Neural progenitor cell (in vitro differentiated cells): ENCODE measurements at regions not wholly inside any gene's neighbourhood (a gene's known extent, or its start where the extent isn't known, plus 50 kb on each side); places are given as distances from the start of the nearest gene placed in this dataset.
"Not testable (repeated sequence)": the region's sequence is repeated elsewhere in the genome, so short reads cannot be mapped to it uniquely, and the experiment has no call there.

Experiments used
- DNase-seq: peaks from one replicate; pipeline ENCODE4 v3.0.0-alpha.2; 2016; ENCODE audit warnings: low spot score
- H2AFZ ChIP-seq: fragments of 200-600 bp; sonication (generic); replicated peaks from 2 replicates; pipeline ENCODE4 v1.6.1; 2016; ENCODE audit warnings: antibody characterized with exemption
- H3F3A ChIP-seq: fragments of 200-600 bp; sonication (generic); 2 replicates; pipeline ENCODE4 v1.6.1; 2016; ENCODE audit warnings: antibody characterized with exemption, low read depth
- H3K27ac ChIP-seq: fragments of 200-600 bp; sonication (generic); 2 replicates; pipeline ENCODE4 v1.5.1; 2016; ENCODE audit warnings: mild to moderate bottlenecking
- H3K27me3 ChIP-seq: fragments of 200-600 bp; sonication (generic); 2 replicates; pipeline ENCODE4 v1.6.1; 2016; ENCODE audit warnings: mild to moderate bottlenecking, moderate library complexity
- H3K36me3 ChIP-seq: fragments of 200-600 bp; sonication (generic); 2 replicates; pipeline ENCODE4 v1.5.1; 2016
- H3K4me1 ChIP-seq: fragments of 200-600 bp; sonication (generic); 2 replicates; pipeline ENCODE4 v1.6.1; 2016; ENCODE audit warnings: mixed run types
- H3K4me2 ChIP-seq: fragments of 200-600 bp; sonication (generic); 2 replicates; pipeline ENCODE4 v1.6.1; 2016
- H3K4me3 ChIP-seq: fragments of 200-600 bp; sonication (generic); 2 replicates; pipeline ENCODE4 v1.5.1; 2016
- H3K79me2 ChIP-seq: fragments of 200-600 bp; sonication (generic); 2 replicates; pipeline ENCODE4 v1.6.1; 2016; ENCODE audit warnings: low read depth
- H3K9ac ChIP-seq: fragments of 200-600 bp; sonication (generic); 2 replicates; pipeline ENCODE4 v1.6.1; 2016
- H3K9me3 ChIP-seq: fragments of 200-600 bp; sonication (generic); 2 replicates; pipeline ENCODE4 v1.5.1; 2016; ENCODE audit warnings: low read depth
- H4K20me1 ChIP-seq: fragments of 200-600 bp; sonication (generic); 2 replicates; pipeline ENCODE4 v1.6.1; 2016; ENCODE audit warnings: low read depth
- H3K27ac Mint-ChIP-seq: 3 replicates; pipeline ENCODE4 v1.8.0; 2021; ENCODE audit warnings: mixed read lengths
- H3K27me3 Mint-ChIP-seq: 2 replicates; pipeline ENCODE4 v1.8.0; 2022; ENCODE audit warnings: low read depth, mild to moderate bottlenecking, inconsistent platforms, moderate library complexity, mixed read lengths; ENCODE audit not compliant: insufficient read depth
- H3K36me3 Mint-ChIP-seq: 3 replicates; pipeline ENCODE4 v1.8.0; 2021; ENCODE audit warnings: mixed read lengths
- H3K4me1 Mint-ChIP-seq: 3 replicates; pipeline ENCODE4 v1.8.0; 2021; ENCODE audit warnings: mixed read lengths
- H3K4me3 Mint-ChIP-seq: 3 replicates; pipeline ENCODE4 v1.8.0; 2021; ENCODE audit warnings: mild to moderate bottlenecking, moderate library complexity, mixed read lengths
- H3K9me3 Mint-ChIP-seq: 3 replicates; pipeline ENCODE4 v1.8.0; 2020; ENCODE audit warnings: mixed read lengths
- EZH2 ChIP-seq: fragments of 200-600 bp; sonication (generic); IDR thresholded peaks from 2 replicates; pipeline ENCODE4 v1.6.1; 2017; ENCODE audit warnings: antibody characterized with exemption, mild to moderate bottlenecking, moderate library complexity
- EZH2phosphoT487 ChIP-seq: fragments of 200-600 bp; sonication (generic); IDR thresholded peaks from 2 replicates; pipeline ENCODE4 v1.6.1; 2017; ENCODE audit warnings: antibody characterized with exemption
- TF ChIP-seq, protein P1 (sequence below): fragments of 200-600 bp; sonication (generic); IDR thresholded peaks from 2 replicates; pipeline ENCODE4 v1.5.1; 2017; ENCODE audit warnings: antibody characterized with exemption, mild to moderate bottlenecking

- no peak for TF ChIP-seq EZH2
- TF ChIP-seq EZH2phosphoT487, result no peak
- TF ChIP-seq, protein P1, sequence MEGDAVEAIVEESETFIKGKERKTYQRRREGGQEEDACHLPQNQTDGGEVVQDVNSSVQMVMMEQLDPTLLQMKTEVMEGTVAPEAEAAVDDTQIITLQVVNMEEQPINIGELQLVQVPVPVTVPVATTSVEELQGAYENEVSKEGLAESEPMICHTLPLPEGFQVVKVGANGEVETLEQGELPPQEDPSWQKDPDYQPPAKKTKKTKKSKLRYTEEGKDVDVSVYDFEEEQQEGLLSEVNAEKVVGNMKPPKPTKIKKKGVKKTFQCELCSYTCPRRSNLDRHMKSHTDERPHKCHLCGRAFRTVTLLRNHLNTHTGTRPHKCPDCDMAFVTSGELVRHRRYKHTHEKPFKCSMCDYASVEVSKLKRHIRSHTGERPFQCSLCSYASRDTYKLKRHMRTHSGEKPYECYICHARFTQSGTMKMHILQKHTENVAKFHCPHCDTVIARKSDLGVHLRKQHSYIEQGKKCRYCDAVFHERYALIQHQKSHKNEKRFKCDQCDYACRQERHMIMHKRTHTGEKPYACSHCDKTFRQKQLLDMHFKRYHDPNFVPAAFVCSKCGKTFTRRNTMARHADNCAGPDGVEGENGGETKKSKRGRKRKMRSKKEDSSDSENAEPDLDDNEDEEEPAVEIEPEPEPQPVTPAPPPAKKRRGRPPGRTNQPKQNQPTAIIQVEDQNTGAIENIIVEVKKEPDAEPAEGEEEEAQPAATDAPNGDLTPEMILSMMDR, result no peak
- Histone ChIP-seq H3K4me2 (no peak overlapping the region), H2AFZ (no peak overlapping the region), H3K4me1 (peaks cover 5% of the 10 kb centered on the region), H3K27ac (no peak overlapping the region), H3F3A (no peaks in the 10 kb centered on the region), H3K36me3 (no peaks in the 10 kb centered on the region), H4K20me1 (no peaks in the 10 kb centered on the region), H3K9ac (no peak overlapping the region), H3K79me2 (no peaks in the 10 kb centered on the region), H3K4me3 (no peak overlapping the region), H3K27me3 (no peaks in the 10 kb centered on the region), H3K9me3 (no peaks in the 10 kb centered on the region)
- H3K36me3 Mint-ChIP-seq, result no peaks in the 10 kb centered on the region
- H3K9me3 Mint-ChIP-seq, result peaks cover 2% of the 10 kb centered on the region
- H3K4me1 Mint-ChIP-seq, result no peaks in the 10 kb centered on the region
- no peak overlapping the region for H3K27ac Mint-ChIP-seq
- no peaks in the 10 kb centered on the region for H3K27me3 Mint-ChIP-seq
- H3K4me3 Mint-ChIP-seq, result no peak overlapping the region
- DNase-seq, result no peak
Measured at GRCh38 chr6:48377115-48377514, 266.1 kb upstream of the PTCHD4 start.

DNA sequence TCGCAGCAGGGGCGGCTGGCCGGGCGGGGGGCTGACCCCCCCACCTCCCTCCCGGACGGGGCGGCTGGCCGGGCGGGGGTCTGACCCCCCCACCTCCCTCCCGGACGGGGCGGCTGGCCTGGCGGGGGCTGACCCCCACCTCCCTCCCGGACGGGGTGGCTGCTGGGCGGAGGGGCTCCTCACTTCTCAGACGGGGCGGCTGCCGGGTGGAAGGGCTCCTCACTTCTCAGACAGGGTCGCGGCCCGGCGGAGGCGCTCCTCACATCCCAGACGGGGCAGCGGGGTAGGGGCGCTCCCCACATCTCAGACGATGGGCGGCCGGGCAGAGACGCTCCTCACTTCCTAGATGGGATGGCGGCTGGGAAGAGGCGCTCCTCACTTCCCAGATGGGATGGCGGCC, 260.2 kb upstream of the PTCHD4 start:
- H3K4me3 ChIP-seq, H3K27me3 Mint-ChIP-seq: not testable (repeated sequence)
- H3K9me3 Mint-ChIP-seq, result peaks cover 15% of the 10 kb centered on the region

GRCh38 chr6:48369100-48369499, 258.1 kb upstream of the PTCHD4 start:
- no peaks in the 10 kb centered on the region for H3K9me3 ChIP-seq
- no peaks in the 10 kb centered on the region for H3F3A ChIP-seq
- H3K9me3 Mint-ChIP-seq, result peaks cover 15% of the 10 kb centered on the region
- H3K27ac Mint-ChIP-seq, result no peak overlapping the region
- TF ChIP-seq EZH2phosphoT487 (no peak), EZH2 (no peak)
- TF ChIP-seq, protein P1, result no peak
- H3K36me3 Mint-ChIP-seq, result no peaks in the 10 kb centered on the region
- no peaks in the 10 kb centered on the region for H3K79me2 ChIP-seq
- no peak for DNase-seq
- H3K4me3 Mint-ChIP-seq, result no peak overlapping the region
- no peak overlapping the region for H3K4me3 ChIP-seq
- H3K27ac ChIP-seq, result no peak overlapping the region
- H3K4me2 ChIP-seq, result no peak overlapping the region
- no peaks in the 10 kb centered on the region for H3K27me3 Mint-ChIP-seq
- H3K4me1 ChIP-seq, result no peaks in the 10 kb centered on the region
- H2AFZ ChIP-seq, result no peak overlapping the region
- H3K27me3 ChIP-seq, result no peaks in the 10 kb centered on the region
- H3K36me3 ChIP-seq, result no peaks in the 10 kb centered on the region
- no peaks in the 10 kb centered on the region for H4K20me1 ChIP-seq
- no peak overlapping the region for H3K9ac ChIP-seq
- H3K4me1 Mint-ChIP-seq, result no peaks in the 10 kb centered on the region

More for the DNA sequence above, 260.2 kb upstream of the PTCHD4 start:
- not testable (repeated sequence) for H3K4me2 ChIP-seq, H3K36me3 ChIP-seq, H3K27ac ChIP-seq, H3K27me3 ChIP-seq, H3K36me3 Mint-ChIP-seq, H3F3A ChIP-seq, DNase-seq, H3K79me2 ChIP-seq, H3K27ac Mint-ChIP-seq, H3K9me3 ChIP-seq, H3K4me1 Mint-ChIP-seq, H3K4me1 ChIP-seq, H3K4me3 Mint-ChIP-seq, H3K9ac ChIP-seq, H2AFZ ChIP-seq, H4K20me1 ChIP-seq

DNA sequence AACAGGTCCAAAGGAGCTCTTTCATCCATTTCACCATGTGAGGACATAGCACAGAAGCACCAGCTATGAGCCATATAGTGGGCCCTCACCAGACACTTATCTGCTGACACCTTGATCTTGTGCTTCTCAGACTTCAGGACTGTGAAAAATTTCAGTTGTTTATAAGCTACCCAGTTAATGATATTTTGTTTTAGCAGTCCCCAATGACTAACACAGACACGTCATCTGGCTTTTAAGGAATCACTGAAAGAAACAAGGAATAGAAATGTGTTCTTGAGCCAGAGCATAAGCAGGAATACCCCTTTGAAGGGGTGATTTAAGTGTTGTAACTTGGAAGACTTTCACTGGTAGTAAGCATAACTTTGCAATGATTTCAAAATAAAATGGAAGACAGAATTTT, 214.7 kb upstream of the PTCHD4 start:
- H3K27me3 Mint-ChIP-seq, result no peaks in the 10 kb centered on the region
- Histone ChIP-seq H2AFZ (no peak overlapping the region), H3K4me3 (no peak overlapping the region), H3K4me2 (no peak overlapping the region), H3K36me3 (no peaks in the 10 kb centered on the region), H3K9ac (no peak overlapping the region), H3K27ac (no peak overlapping the region), H3K79me2 (no peaks in the 10 kb centered on the region), H3F3A (no peaks in the 10 kb centered on the region), H4K20me1 (no peaks in the 10 kb centered on the region), H3K9me3 (no peaks in the 10 kb centered on the region), H3K27me3 (no peaks in the 10 kb centered on the region), H3K4me1 (no peaks in the 10 kb centered on the region)
- no peaks in the 10 kb centered on the region for H3K4me1 Mint-ChIP-seq
- no peak overlapping the region for H3K27ac Mint-ChIP-seq
- DNase-seq, result no peak
- H3K36me3 Mint-ChIP-seq, result no peaks in the 10 kb centered on the region
- no peaks in the 10 kb centered on the region for H3K9me3 Mint-ChIP-seq
- no peak overlapping the region for H3K4me3 Mint-ChIP-seq
- TF ChIP-seq EZH2 (no peak), EZH2phosphoT487 (no peak)
- TF ChIP-seq, protein P1, result no peak
